NB4 (cell line): ENCODE measurements at regions not wholly inside any gene's neighbourhood (a gene's known extent, or its start where the extent isn't known, plus 50 kb on each side); places are given as distances from the start of the nearest gene placed in this dataset.

Experiments used
- POLR2A ChIP-seq: IDR thresholded peaks from 2 replicates; pipeline ENCODE4 v1.6.1; 2011; ENCODE audit warnings: mild to moderate bottlenecking; ENCODE audit not compliant: insufficient read length; ENCODE audit errors: extremely low read depth
- TF ChIP-seq, protein P1 (sequence below): IDR thresholded peaks from one replicate; pipeline ENCODE4 v1.5.1; 2012; ENCODE audit warnings: low read depth, low read length

DNA sequence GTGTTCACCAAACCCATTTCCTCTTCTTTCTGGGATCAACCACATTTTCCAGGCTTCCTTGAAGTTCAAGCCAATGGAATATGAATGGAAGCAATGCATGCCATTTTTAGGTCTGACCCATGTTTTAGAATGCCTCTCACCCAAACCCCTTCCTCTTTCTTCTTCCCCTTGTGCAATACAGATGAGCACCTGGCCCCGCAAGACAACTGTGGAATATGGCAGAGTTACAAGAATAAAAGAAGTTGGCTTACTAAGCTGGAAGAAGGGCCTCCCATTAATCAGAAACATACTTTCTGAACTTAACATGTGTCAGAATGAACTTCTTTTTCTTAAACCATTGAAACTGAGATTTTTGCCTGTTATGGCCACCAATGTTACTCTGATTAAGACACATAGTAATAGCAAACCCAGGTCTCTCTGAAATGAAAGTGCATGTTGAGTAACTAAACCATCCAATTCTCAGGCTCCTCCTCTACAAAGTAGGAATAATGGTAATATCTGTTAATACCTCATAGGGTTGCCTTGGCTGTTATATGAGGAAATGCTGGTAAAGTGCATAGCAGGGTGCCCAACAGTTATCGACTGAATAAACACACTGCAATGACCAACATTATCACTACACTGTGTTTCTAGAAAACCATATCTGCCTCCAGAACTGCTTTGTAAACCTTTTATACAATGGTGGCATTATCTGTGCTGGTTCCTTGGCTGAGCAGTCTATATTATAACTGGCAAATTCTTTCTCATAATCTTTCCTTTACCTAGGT is 382.2 kb upstream of the NRP1 start:
- TF ChIP-seq, protein P1, sequence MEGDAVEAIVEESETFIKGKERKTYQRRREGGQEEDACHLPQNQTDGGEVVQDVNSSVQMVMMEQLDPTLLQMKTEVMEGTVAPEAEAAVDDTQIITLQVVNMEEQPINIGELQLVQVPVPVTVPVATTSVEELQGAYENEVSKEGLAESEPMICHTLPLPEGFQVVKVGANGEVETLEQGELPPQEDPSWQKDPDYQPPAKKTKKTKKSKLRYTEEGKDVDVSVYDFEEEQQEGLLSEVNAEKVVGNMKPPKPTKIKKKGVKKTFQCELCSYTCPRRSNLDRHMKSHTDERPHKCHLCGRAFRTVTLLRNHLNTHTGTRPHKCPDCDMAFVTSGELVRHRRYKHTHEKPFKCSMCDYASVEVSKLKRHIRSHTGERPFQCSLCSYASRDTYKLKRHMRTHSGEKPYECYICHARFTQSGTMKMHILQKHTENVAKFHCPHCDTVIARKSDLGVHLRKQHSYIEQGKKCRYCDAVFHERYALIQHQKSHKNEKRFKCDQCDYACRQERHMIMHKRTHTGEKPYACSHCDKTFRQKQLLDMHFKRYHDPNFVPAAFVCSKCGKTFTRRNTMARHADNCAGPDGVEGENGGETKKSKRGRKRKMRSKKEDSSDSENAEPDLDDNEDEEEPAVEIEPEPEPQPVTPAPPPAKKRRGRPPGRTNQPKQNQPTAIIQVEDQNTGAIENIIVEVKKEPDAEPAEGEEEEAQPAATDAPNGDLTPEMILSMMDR = no peak
- TF ChIP-seq POLR2A = no peak
